ENCODE measurements at regions not wholly inside any gene's neighbourhood (a gene's known extent, or its start where the extent isn't known, plus 50 kb on each side); places are given as distances from the start of the nearest gene placed in this dataset.

GRCh38 chr10:30763918-30764317, 134.4 kb upstream of the LYZL2 start (continued):
- no peak for TF ChIP-seq EP300 (IDR thresholded peaks at IDR 0.05; ENCODE audit: borderline replicate concordance in 1 of 2, low read depth in 2 of 2, low read length in 2 of 2)
- no peak for TF ChIP-seq E2F6 (IDR thresholded peaks at IDR 0.05)

Data from H1 (cell line).